GM12878 (cell line): ENCODE measurements at regions not wholly inside any gene's neighbourhood (a gene's known extent, or its start where the extent isn't known, plus 50 kb on each side); places are given as distances from the start of the nearest gene placed in this dataset.

Experiments
- ATAC-seq: fragments of 200-7000 bp; cut with Tn5 transposase; 3 replicates; pipeline ENCODE4 v1.9.1; 2020; ENCODE audit warnings: mild to moderate bottlenecking, moderate library complexity
- BruUV-seq: library from RNA; stranded (reverse); fragments of 400-500 nt; replicated peaks from 2 replicates; lab custom pipeline; 2021; lab: Mats Ljungman, UMichigan
- CTCF ChIA-PET: fragments of 300-600 bp; sonication (Branson Sonifier 250); formaldehyde crosslinking; extraction: SDS; loops from one replicate; lab custom pipeline; 2021; ENCODE audit warnings: inconsistent platforms; lab: Yijun Ruan, JAX
- POLR2A ChIA-PET: fragments of 350-600 bp; formaldehyde crosslinking; extraction: SDS; loops from one replicate; lab custom pipeline; 2021; ENCODE audit warnings: inconsistent platforms; lab: Charles Lee
- RAD21 ChIA-PET: fragments of 300-600 bp; sonication (Branson Sonifier 250); formaldehyde crosslinking; loops from one replicate; lab custom pipeline; 2023; ENCODE audit warnings: antibody characterized with exemption; ENCODE audit not compliant: unreplicated experiment; lab: Charles Lee
- SMC1A ChIA-PET: fragments of 300-600 bp; sonication (Branson Sonifier 250); formaldehyde crosslinking; loops from one replicate; lab custom pipeline; 2023; ENCODE audit not compliant: unreplicated experiment, uncharacterized antibody; lab: Charles Lee
- DNase-seq: peaks from one replicate; pipeline ENCODE4 v3.0.0-alpha.2; 2011; ENCODE audit warnings: low read depth, low spot score
- FAIRE-seq: peaks from 3 replicates; lab custom pipeline; 2011; peaks lifted over from hg19 to GRCh38; lab: Jason Lieb, UNC
- H2AFZ ChIP-seq: 2 replicates; pipeline ENCODE4 v1.6.0; 2011; ENCODE audit warnings: low read depth, low read length, control low read depth; ENCODE audit not compliant: control insufficient read depth
- H3K27ac ChIP-seq: 2 replicates; pipeline ENCODE4 v1.5.1; 2011; ENCODE audit warnings: control low read depth; ENCODE audit not compliant: control insufficient read depth, insufficient read depth
- H3K27me3 ChIP-seq, 2 experiments: replicated peaks in 1 of 2; 2 replicates each; pipeline versions ENCODE4 v1.6.0 to v1.6.1; 2011; ENCODE audit warnings: low read length in 1 of 2; ENCODE audit not compliant: control insufficient read depth in 2 of 2, insufficient read depth in 2 of 2
- H3K36me3 ChIP-seq, 2 experiments: 2 replicates each; pipeline ENCODE4 v1.5.1; 2011; ENCODE audit warnings: low read length in 1 of 2; ENCODE audit not compliant: control insufficient read depth in 2 of 2, insufficient read depth in 2 of 2
- H3K4me1 ChIP-seq: 2 replicates; pipeline ENCODE4 v1.6.1; 2011; ENCODE audit warnings: mild to moderate bottlenecking, low read length, moderate library complexity, mixed read lengths; ENCODE audit not compliant: control insufficient read depth, insufficient read depth
- H3K4me2 ChIP-seq: 2 replicates; pipeline ENCODE4 v1.6.0; 2011; ENCODE audit warnings: control low read depth; ENCODE audit not compliant: control insufficient read depth, insufficient read depth
- H3K4me3 ChIP-seq: fragments of 200-600 bp; sonication (generic); 2 replicates; pipeline ENCODE4 v1.5.1; 2016
- H3K79me2 ChIP-seq: 2 replicates; pipeline ENCODE4 v1.6.0; 2011; ENCODE audit warnings: low read length; ENCODE audit not compliant: control insufficient read depth, insufficient read depth
- H3K9ac ChIP-seq: 2 replicates; pipeline ENCODE4 v1.8.0; 2011; ENCODE audit warnings: low read length, control low read depth, mixed read lengths; ENCODE audit not compliant: control insufficient read depth, insufficient read depth
- H3K9me3 ChIP-seq: replicated peaks from 3 replicates; pipeline ENCODE4 v1.5.1; 2011; ENCODE audit warnings: mild to moderate bottlenecking, low read length; ENCODE audit not compliant: control insufficient read depth, insufficient read depth
- H4K20me1 ChIP-seq: 2 replicates; pipeline ENCODE4 v1.6.0; 2011; ENCODE audit not compliant: control insufficient read depth, insufficient read depth
- BCL11A ChIP-seq: IDR thresholded peaks from 2 replicates; pipeline ENCODE4 v1.6.1; 2011; ENCODE audit warnings: low read depth, low read length
- CEBPZ ChIP-seq: fragments of 150-350 bp; IDR thresholded peaks from 2 replicates; pipeline ENCODE4 v1.6.1; 2016; ENCODE audit warnings: low read depth, low read length
- CHD1 ChIP-seq: IDR thresholded peaks from 2 replicates; pipeline ENCODE4 v1.6.1; 2012; ENCODE audit warnings: low read depth, low read length, improper control_type of control experiment
- E4F1 ChIP-seq: fragments of 450-650 bp; IDR thresholded peaks from 2 replicates; pipeline ENCODE4 v1.6.1; 2018; ENCODE audit warnings: borderline replicate concordance, mild to moderate bottlenecking; ENCODE audit not compliant: partially characterized antibody
- RELB ChIP-seq: fragments of 450-650 bp; IDR thresholded peaks from 2 replicates; pipeline ENCODE4 v1.6.1; 2017; ENCODE audit warnings: low read depth, mild to moderate bottlenecking, moderate library complexity
- SMC3 ChIP-seq: IDR thresholded peaks from 2 replicates; pipeline ENCODE4 v1.6.1; 2011; ENCODE audit warnings: low read length, improper control_type of control experiment, borderline replicate concordance
- USF1 ChIP-seq: IDR thresholded peaks from 2 replicates; pipeline ENCODE4 v1.6.1; 2011; ENCODE audit warnings: borderline replicate concordance, low read depth, mild to moderate bottlenecking, moderate library complexity, mixed read lengths, low read length; ENCODE audit not compliant: insufficient read depth; ENCODE audit errors: extremely low read length
- ZNF217 ChIP-seq: fragments of 450-650 bp; IDR thresholded peaks from 2 replicates; pipeline ENCODE4 v1.6.1; 2017; ENCODE audit warnings: antibody characterized with exemption, mild to moderate bottlenecking
- WGBS: methylation state at CpG from one replicate; pipeline ENCODE4 v1.1.6; 2016; ENCODE audit warnings: low lambda C conversion rate; ENCODE audit not compliant: insufficient replicate concordance, insufficient coverage; ENCODE audit errors: missing lambda C conversion rate; 5-methylcytosine and 5-hydroxymethylcytosine counted together
- in situ Hi-C: fragments of 300-500 bp; cut with MboI; formaldehyde crosslinking; loops from 9 replicates; pipeline ENCODE4 v1.14.3; 2018; ENCODE audit warnings: mixed read lengths
- intact Hi-C: fragments of 100-400 bp; cut with micrococcal nuclease; formaldehyde crosslinking; loops from one replicate; pipeline ENCODE4 v1.14.2; 2022; ENCODE audit not compliant: unreplicated experiment

GRCh38 chr19:23482829-23483228 lies 87.6 kb upstream of the ZNF91 start:
- BruUV-seq = no TSS peak
- 14% methylated on average over 5 of the region's 5 CpGs for WGBS
- Histone ChIP-seq H3K9ac (no peak overlapping the region), H3K4me1 (no peaks in the 10 kb centered on the region), H3K36me3 (no peaks in the 10 kb centered on the region), H4K20me1 (no peaks in the 10 kb centered on the region), H3K27me3 (no peaks in the 10 kb centered on the region), H3K4me3 (no peak overlapping the region), H3K9me3 (no peaks in the 10 kb centered on the region; the same call in 2 of the 3 replicates), H2AFZ (no peak overlapping the region), H3K4me2 (no peak overlapping the region), H3K27ac (no peak overlapping the region), H3K79me2 (no peaks in the 10 kb centered on the region)
- in situ Hi-C loops = no loop called here
- ChIA-PET RAD21 (no interaction called here), POLR2A (no interaction called here), SMC1A (interaction anchor here (0.6 kb wide), 1 partner anchor 1898 kb away, joined by 3 read pairs; no protein-coding TSS in a partner anchor), CTCF (no interaction called here)
- intact Hi-C loops = no loop called here
- TF ChIP-seq CEBPZ (no peak), ZNF217 (no peak), BCL11A (no peak), E4F1 (no peak), CHD1 (no peak), RELB (no peak), SMC3 (no peak), USF1 (no peak)
- no peak for DNase-seq
- ATAC-seq = no peak
- FAIRE-seq = no peak
